SK-N-MC (cell line): ENCODE measurements at regions not wholly inside any gene's neighbourhood (a gene's known extent, or its start where the extent isn't known, plus 50 kb on each side); places are given as distances from the start of the nearest gene placed in this dataset.

Experiments used
- EZH2 ChIP-seq: fragments of 200-600 bp; sonication (generic); IDR thresholded peaks from one replicate; pipeline ENCODE4 v1.6.1; 2017; ENCODE audit warnings: antibody characterized with exemption
- FOXP2 ChIP-seq: optimal IDR thresholded peaks from 2 replicates; pipeline ENCODE3; 2011; ENCODE audit warnings: mild to moderate bottlenecking, moderate library complexity; ENCODE audit not compliant: insufficient read depth; ENCODE audit errors: extremely low read length, control extremely low read depth
- POLR2AphosphoS5 ChIP-seq: IDR thresholded peaks from 2 replicates; pipeline ENCODE4 v1.6.1; 2012; ENCODE audit warnings: mild to moderate bottlenecking, low read depth, low read length, borderline replicate concordance

DNA sequence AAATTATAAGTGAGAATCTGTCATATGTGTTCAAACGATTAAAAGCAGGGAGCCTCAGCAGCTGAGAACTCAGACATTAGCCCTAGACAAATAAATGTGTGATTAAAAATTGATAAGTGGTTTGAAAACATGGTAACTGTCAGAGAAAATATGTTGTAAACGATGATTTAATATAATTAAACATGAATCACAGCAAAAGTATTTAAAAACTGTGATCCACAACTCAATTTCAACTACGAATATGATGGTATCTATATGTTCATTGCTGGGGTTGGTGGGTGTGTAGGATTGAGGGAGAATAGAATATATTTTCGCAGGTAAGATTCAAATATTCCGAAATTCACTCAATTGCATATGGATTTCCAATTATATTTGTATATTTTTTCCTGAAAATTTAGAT, 302.2 kb upstream of the CNTN3 start:
- TF ChIP-seq EZH2: no peak
- no peak for TF ChIP-seq POLR2AphosphoS5
- TF ChIP-seq FOXP2: no peak
